Panc1 (cell line): ENCODE measurements at regions not wholly inside any gene's neighbourhood (a gene's known extent, or its start where the extent isn't known, plus 50 kb on each side); places are given as distances from the start of the nearest gene placed in this dataset.

Experiments
- ATAC-seq: fragments of 200-7000 bp; cut with Tn5 transposase; 2 replicates; pipeline ENCODE4 v1.9.1; 2020; ENCODE audit warnings: mild to moderate bottlenecking, moderate library complexity
- BruUV-seq: library from RNA; stranded (reverse); fragments of 400-500 nt; replicated peaks from 2 replicates; lab custom pipeline; 2021; lab: Mats Ljungman, UMichigan
- CTCF ChIA-PET: fragments of 300-600 bp; sonication (Branson Sonifier 250); formaldehyde crosslinking; loops from one replicate; lab custom pipeline; 2022; ENCODE audit warnings: antibody characterized with exemption; lab: Charles Lee
- POLR2A ChIA-PET: fragments of 300-600 bp; sonication (Branson Sonifier 250); formaldehyde crosslinking; loops from one replicate; lab custom pipeline; 2022; ENCODE audit warnings: antibody characterized with exemption; lab: Charles Lee
- DNase-seq: peaks from one replicate; pipeline ENCODE4 v3.0.0-alpha.2; 2010; ENCODE audit warnings: low read depth, low spot score
- H3K27ac ChIP-seq: 2 replicates; pipeline ENCODE4 v1.5.1; 2011; ENCODE audit warnings: mild to moderate bottlenecking, low read length, inconsistent platforms
- H3K27me3 ChIP-seq: fragments of 200-500 bp; sonication (Bioruptor generic); 2 replicates; pipeline ENCODE4 v1.6.0; 2014; ENCODE audit warnings: low read length, inconsistent platforms; ENCODE audit not compliant: control insufficient read depth, insufficient read depth
- H3K36me3 ChIP-seq: fragments of 200-500 bp; sonication (Bioruptor generic); 2 replicates; pipeline ENCODE4 v1.5.1; 2014; ENCODE audit warnings: inconsistent platforms, mild to moderate bottlenecking, low read length, moderate library complexity; ENCODE audit not compliant: control insufficient read depth, insufficient read depth
- H3K4me1 ChIP-seq: 2 replicates; pipeline ENCODE4 v1.5.1; 2011; ENCODE audit warnings: inconsistent platforms, mild to moderate bottlenecking, low read length, moderate library complexity; ENCODE audit not compliant: control insufficient read depth, insufficient read depth
- H3K4me3 ChIP-seq, 2 experiments: 2 replicates each; pipeline ENCODE4 v1.5.1; 2011 to 2012; ENCODE audit warnings: low read depth in 2 of 2, low read length in 2 of 2, mild to moderate bottlenecking in 2 of 2, inconsistent platforms in 1 of 2, moderate library complexity in 1 of 2
- H3K9me3 ChIP-seq: fragments of 200-500 bp; sonication (Bioruptor generic); 2 replicates; pipeline ENCODE4 v1.5.1; 2014; ENCODE audit warnings: low read depth, mild to moderate bottlenecking, inconsistent platforms, low read length, moderate library complexity; ENCODE audit not compliant: control insufficient read depth, insufficient read depth
- POLR2AphosphoS5 ChIP-seq: IDR thresholded peaks from 2 replicates; pipeline ENCODE4 v1.6.1; 2012; ENCODE audit warnings: mild to moderate bottlenecking, low read depth, low read length, moderate library complexity
- SIN3A ChIP-seq: IDR thresholded peaks from 2 replicates; pipeline ENCODE4 v1.6.1; 2012; ENCODE audit warnings: low read depth, mild to moderate bottlenecking, low read length, moderate library complexity, borderline replicate concordance; ENCODE audit not compliant: insufficient read depth
- TCF7L2 ChIP-seq: IDR thresholded peaks from 2 replicates; pipeline ENCODE4 v1.6.1; 2011; ENCODE audit warnings: mild to moderate bottlenecking, low read depth, low read length, inconsistent platforms
- in situ Hi-C: cut with HindIII; loops from 2 replicates; pipeline ENCODE4 v1.10.0; 2016; ENCODE audit warnings: low sequenced_read_pairs, low pct_unique_long_range_greater_than_20kb
- intact Hi-C: fragments of 100-400 bp; cut with micrococcal nuclease; formaldehyde crosslinking; loops from one replicate; pipeline ENCODE4 v1.10.0; 2022; ENCODE audit not compliant: unreplicated experiment
- TF ChIP-seq, protein P1 (sequence below): fragments of 450-650 bp; IDR thresholded peaks from 2 replicates; pipeline ENCODE4 v1.5.1; 2017; ENCODE audit warnings: mild to moderate bottlenecking
- TF ChIP-seq, protein P2 (sequence below), 2 experiments: IDR thresholded peaks; 2 replicates each; pipeline ENCODE4 v1.6.1; 2011 to 2012; ENCODE audit warnings: low read depth in 2 of 2, control low read depth in 1 of 2, low read length in 1 of 2, mild to moderate bottlenecking in 1 of 2, moderate library complexity in 1 of 2; ENCODE audit not compliant: insufficient read depth in 1 of 2

DNA sequence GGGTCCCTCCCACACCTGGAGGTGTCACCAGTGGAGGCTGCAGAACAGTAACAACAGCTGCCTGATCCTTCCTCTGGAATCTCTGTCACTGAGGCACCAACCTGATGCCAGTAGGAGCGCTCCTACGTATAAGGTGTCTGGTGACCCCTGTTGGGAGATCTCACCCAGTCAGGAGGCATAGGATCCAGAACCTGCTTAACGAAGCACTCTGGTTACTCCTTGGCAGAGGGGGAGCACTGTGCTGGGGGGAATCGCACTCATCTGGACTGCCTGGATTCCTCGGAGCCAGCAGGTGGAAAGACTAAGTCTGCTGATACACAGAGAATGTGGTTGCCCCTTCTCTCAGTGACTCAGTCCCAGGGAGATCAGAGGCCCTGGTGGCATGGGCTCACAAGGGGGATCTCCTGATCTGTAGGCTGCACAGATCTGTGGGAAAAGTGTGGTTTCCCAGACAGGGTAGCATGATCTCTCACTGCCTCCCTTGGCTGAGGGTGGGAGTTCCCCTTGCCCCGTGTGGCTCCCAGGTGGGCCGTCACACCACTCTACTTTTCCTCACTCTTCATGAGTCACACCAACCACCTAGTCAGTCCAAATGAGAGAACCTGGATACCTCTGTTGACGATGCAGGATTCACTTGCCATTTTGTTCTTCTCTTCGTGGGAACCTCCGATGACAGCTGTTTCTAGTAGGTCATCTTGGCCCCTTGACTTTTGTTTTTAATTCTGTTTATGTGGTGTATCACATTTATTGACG lies 305.9 kb downstream of the IDS start:
- intact Hi-C loops (no loop called here), in situ Hi-C loops (no loop called here)
- ATAC-seq: no peak
- Histone ChIP-seq H3K4me3 (no peak overlapping the region), H3K9me3 (no peaks in the 10 kb centered on the region), H3K36me3 (no peaks in the 10 kb centered on the region), H3K27ac (no peak overlapping the region), H3K27me3 (no peaks in the 10 kb centered on the region), H3K4me1 (no peaks in the 10 kb centered on the region)
- ChIA-PET CTCF (no interaction called here), POLR2A (no interaction called here)
- DNase-seq: no peak
- TF ChIP-seq POLR2AphosphoS5 (no peak), SIN3A (no peak), TCF7L2 (no peak)
- TF ChIP-seq, protein P1, sequence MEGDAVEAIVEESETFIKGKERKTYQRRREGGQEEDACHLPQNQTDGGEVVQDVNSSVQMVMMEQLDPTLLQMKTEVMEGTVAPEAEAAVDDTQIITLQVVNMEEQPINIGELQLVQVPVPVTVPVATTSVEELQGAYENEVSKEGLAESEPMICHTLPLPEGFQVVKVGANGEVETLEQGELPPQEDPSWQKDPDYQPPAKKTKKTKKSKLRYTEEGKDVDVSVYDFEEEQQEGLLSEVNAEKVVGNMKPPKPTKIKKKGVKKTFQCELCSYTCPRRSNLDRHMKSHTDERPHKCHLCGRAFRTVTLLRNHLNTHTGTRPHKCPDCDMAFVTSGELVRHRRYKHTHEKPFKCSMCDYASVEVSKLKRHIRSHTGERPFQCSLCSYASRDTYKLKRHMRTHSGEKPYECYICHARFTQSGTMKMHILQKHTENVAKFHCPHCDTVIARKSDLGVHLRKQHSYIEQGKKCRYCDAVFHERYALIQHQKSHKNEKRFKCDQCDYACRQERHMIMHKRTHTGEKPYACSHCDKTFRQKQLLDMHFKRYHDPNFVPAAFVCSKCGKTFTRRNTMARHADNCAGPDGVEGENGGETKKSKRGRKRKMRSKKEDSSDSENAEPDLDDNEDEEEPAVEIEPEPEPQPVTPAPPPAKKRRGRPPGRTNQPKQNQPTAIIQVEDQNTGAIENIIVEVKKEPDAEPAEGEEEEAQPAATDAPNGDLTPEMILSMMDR: no peak
- TF ChIP-seq, protein P2, sequence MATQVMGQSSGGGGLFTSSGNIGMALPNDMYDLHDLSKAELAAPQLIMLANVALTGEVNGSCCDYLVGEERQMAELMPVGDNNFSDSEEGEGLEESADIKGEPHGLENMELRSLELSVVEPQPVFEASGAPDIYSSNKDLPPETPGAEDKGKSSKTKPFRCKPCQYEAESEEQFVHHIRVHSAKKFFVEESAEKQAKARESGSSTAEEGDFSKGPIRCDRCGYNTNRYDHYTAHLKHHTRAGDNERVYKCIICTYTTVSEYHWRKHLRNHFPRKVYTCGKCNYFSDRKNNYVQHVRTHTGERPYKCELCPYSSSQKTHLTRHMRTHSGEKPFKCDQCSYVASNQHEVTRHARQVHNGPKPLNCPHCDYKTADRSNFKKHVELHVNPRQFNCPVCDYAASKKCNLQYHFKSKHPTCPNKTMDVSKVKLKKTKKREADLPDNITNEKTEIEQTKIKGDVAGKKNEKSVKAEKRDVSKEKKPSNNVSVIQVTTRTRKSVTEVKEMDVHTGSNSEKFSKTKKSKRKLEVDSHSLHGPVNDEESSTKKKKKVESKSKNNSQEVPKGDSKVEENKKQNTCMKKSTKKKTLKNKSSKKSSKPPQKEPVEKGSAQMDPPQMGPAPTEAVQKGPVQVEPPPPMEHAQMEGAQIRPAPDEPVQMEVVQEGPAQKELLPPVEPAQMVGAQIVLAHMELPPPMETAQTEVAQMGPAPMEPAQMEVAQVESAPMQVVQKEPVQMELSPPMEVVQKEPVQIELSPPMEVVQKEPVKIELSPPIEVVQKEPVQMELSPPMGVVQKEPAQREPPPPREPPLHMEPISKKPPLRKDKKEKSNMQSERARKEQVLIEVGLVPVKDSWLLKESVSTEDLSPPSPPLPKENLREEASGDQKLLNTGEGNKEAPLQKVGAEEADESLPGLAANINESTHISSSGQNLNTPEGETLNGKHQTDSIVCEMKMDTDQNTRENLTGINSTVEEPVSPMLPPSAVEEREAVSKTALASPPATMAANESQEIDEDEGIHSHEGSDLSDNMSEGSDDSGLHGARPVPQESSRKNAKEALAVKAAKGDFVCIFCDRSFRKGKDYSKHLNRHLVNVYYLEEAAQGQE (IDR thresholded peaks at IDR 0.05; ENCODE audit: insufficient read depth in 1 of 2, low read depth in 2 of 2, low read length in 1 of 2): no peak
- BruUV-seq: no TSS peak

DNA sequence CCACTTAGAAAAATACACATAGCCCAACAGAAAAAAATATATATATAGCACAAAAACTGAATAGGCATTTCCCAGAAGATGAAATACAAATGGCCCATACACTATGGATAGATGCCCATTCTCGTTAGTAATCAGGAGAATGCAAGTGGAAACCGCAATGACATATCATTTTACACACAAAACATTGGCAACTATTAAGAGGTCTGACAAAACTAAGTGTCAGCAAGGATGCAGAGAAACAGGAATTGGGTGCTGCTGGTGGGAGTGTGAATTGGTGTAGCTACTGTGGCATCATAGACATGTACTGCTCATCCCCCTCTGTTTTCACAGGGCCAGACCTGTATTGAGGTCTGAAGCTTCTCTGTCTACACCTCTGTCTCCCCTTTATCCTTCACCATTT lies 320.0 kb downstream of the IDS start:
- H3K27ac ChIP-seq: no peak overlapping the region
- in situ Hi-C loops: no loop called here
- CTCF ChIA-PET: no interaction called here
- BruUV-seq: no TSS peak
- POLR2A ChIA-PET: no interaction called here
- no peaks in the 10 kb centered on the region for H3K27me3 ChIP-seq
- ATAC-seq: no peak
- H3K4me1 ChIP-seq: no peaks in the 10 kb centered on the region
- H3K9me3 ChIP-seq: no peaks in the 10 kb centered on the region
- no peaks in the 10 kb centered on the region for H3K36me3 ChIP-seq
- no peak for DNase-seq
- TF ChIP-seq SIN3A (no peak), TCF7L2 (no peak), POLR2AphosphoS5 (no peak)
- TF ChIP-seq, protein P1: no peak
- TF ChIP-seq, protein P2 (IDR thresholded peaks at IDR 0.05; ENCODE audit: insufficient read depth in 1 of 2, low read depth in 2 of 2, low read length in 1 of 2): no peak
- intact Hi-C loops: no loop called here
- no peak overlapping the region for H3K4me3 ChIP-seq
